Gastrocnemius medialis (tissue), 4 donors: ENCODE measurements at regions not wholly inside any gene's neighbourhood (a gene's known extent, or its start where the extent isn't known, plus 50 kb on each side); places are given as distances from the start of the nearest gene placed in this dataset.

Experiments used
- POLR2A ChIP-seq, 2 donors: fragments of 450-650 bp; IDR thresholded peaks; one replicate each; pipeline ENCODE4 v1.6.1; 2017; ENCODE audit warnings: antibody characterized with exemption in 2 of 2, mild to moderate bottlenecking in 2 of 2, moderate library complexity in 2 of 2
- TF ChIP-seq, protein P1 (sequence below), 5 experiments: fragments of 450-650 bp in 3 of 5; fragments of 200-600 bp in 2 of 5; sonication (generic) in 2 of 5; IDR thresholded peaks in 4 of 5; conservative IDR thresholded peaks in 1 of 5; 1 replicate in 4 of 5; 2 replicates in 1 of 5; pipeline ENCODE4 v1.5.1; 2016 to 2019; ENCODE audit warnings: antibody characterized with exemption in 5 of 5, mild to moderate bottlenecking in 3 of 5, moderate library complexity in 3 of 5

DNA sequence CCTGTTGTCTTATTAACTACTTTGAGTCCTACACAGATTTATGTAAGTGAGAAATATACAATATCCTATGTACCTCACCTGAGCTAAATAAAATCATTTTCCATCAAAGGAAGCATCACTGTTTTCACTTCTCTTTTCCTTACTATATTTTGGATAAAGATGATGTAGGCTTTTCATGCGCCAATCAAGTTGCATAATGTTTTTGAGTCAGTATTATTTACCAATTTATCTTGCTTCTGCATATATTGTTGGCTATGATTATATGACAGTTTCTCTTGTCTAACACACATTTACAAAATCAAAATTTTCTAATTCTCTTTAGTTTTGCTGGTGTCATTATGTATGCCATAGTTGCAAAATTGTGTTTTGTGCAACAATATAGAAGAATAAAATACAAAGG is 67.9 kb upstream of the FRY start:
- TF ChIP-seq, protein P1, sequence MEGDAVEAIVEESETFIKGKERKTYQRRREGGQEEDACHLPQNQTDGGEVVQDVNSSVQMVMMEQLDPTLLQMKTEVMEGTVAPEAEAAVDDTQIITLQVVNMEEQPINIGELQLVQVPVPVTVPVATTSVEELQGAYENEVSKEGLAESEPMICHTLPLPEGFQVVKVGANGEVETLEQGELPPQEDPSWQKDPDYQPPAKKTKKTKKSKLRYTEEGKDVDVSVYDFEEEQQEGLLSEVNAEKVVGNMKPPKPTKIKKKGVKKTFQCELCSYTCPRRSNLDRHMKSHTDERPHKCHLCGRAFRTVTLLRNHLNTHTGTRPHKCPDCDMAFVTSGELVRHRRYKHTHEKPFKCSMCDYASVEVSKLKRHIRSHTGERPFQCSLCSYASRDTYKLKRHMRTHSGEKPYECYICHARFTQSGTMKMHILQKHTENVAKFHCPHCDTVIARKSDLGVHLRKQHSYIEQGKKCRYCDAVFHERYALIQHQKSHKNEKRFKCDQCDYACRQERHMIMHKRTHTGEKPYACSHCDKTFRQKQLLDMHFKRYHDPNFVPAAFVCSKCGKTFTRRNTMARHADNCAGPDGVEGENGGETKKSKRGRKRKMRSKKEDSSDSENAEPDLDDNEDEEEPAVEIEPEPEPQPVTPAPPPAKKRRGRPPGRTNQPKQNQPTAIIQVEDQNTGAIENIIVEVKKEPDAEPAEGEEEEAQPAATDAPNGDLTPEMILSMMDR (IDR thresholded peaks at IDR 0.05 in 4 of 5, conservative IDR thresholded peaks at IDR 0.05 in 1 of 5) = no peak
- no peak for TF ChIP-seq POLR2A (IDR thresholded peaks at IDR 0.05)
